ENCODE measurements at regions not wholly inside any gene's neighbourhood (a gene's known extent, or its start where the extent isn't known, plus 50 kb on each side); places are given as distances from the start of the nearest gene placed in this dataset.

GRCh38 chr1:79797487-79797886 is 791.0 kb upstream of the ADGRL4 start:
- TF ChIP-seq CTCF (IDR thresholded peaks at IDR 0.05) (no peak), POLR2AphosphoS5 (IDR thresholded peaks at IDR 0.05; ENCODE audit: low read depth, low read length) (no peak)

All from Panc1 (cell line).